HG03469 (cell line): ENCODE measurements at regions not wholly inside any gene's neighbourhood (a gene's known extent, or its start where the extent isn't known, plus 50 kb on each side); places are given as distances from the start of the nearest gene placed in this dataset.

Experiments used
- ATAC-seq: cut with Tn5 transposase; IDR thresholded peaks from one replicate; pipeline ENCODE4 v1.9.1; 2021; ENCODE audit warnings: mild to moderate bottlenecking, moderate library complexity, moderate number of reproducible peaks; ENCODE audit not compliant: unreplicated experiment

DNA sequence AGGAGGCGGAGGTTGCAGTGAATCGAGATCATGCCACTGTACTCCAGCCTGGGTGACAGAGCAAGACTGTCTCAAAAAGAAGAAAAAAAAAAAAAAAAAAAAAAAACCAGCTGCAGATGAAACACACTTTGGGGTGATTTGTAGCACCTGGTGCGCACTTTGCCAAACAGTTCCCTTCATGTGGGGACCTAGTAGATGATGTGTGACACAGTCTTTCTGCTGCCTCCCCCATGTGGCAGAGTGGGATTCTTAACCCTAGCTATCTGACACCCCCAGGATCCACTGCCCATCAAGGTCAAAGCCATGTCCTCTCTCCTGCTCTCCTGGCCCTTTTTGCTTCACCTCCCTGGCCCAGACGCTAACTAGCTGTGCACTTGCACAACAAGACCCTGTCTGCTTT is 52.1 kb upstream of the PDZD8 start:
- no peak for ATAC-seq

DNA sequence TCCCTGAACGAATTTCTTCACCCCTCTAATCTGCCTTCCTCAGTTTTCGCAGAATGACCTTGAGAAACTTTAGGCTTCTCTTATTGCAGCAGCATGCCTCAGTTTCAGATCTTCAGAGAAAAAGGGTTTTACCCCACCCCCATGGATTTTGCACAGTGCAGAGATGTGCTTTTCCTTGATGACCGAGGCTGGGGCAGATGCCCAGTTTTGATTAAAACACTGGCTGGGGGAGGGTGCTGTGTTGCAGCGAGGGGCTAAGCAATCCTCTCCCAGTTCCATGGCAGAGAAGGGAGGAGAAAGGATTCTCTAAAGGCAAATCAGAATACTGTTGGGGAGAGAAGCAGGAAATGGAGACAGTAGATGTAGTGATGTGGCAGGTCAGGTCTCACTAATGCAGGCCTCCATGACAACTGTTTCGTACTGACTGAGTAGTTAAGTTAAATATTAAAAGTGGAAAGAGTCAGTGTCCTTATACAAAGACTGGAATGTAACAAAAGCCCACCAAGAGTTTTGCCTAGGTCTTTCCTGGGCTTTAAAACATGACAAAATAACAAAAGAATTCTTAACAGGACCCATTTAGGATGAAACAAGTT is 50.8 kb upstream of the PDZD8 start:
- ATAC-seq = no peak

DNA sequence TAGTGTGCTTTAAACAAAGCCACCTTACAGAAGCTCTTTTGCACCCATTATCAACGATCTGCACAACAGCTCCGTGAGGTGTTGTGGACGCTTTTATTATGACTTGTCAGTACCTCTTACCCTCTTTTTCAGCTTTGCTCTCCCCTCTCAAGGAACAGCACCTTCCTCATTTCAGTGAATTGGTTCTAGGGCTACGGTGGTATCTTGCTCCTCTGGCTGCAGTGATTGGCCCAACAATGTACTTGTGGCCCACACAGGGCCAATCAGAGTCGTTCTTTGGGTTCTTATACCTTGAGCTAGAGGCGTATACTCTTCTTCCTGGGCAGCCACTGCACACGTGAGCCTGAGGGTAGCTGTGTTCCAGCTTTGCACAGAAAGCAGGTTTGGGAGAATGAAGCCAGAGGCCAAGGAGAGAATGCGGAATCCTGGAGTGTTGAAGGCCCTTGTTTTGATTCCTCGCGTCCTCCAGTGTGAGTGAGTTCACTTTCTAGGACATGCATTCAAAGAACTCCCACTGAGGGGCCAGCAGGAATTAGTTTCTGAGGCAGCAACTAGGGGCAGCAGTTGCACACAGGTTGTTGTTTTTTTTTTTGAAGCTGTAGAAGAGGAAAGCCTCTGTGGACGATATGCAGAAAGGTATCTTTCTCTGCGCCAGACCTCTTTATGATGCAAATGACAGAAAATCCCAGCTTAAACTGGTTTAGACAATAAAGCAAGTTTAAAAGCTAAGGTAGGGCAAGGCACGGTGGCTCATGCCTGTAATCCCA is 49.8 kb upstream of the PDZD8 start:
- ATAC-seq = no peak
